ENCODE measurements at regions not wholly inside any gene's neighbourhood (a gene's known extent, or its start where the extent isn't known, plus 50 kb on each side); places are given as distances from the start of the nearest gene placed in this dataset.

- TF ChIP-seq CTCF (IDR thresholded peaks at IDR 0.05): no peak
- Histone ChIP-seq H3K27ac (no peak overlapping the region), H3K4me1 (no peaks in the 10 kb centered on the region), H3K9me3 (no peaks in the 10 kb centered on the region), H3K36me3 (ENCODE audit: insufficient read depth in 1 of 2, low read depth in 1 of 2) (no peaks in the 10 kb centered on the region), H3K4me3 (no peak overlapping the region), H3K27me3 (ENCODE audit: insufficient read depth in 3 of 3, low read length in 2 of 3) (no peaks in the 10 kb centered on the region)
- intact Hi-C loops (cut with DNase I): no loop called here
- WGBS, 3 donors: 70 to 82% (median 72%) methylated on average over 2 of the region's 2 CpGs
- DNase-seq: no peak
- ATAC-seq: no peak
Observed at GRCh38 chr3:191792580-191792979, 331.6 kb downstream of the PYDC2 start.

GRCh38 chr3:191795196-191795595 is 334.2 kb downstream of the PYDC2 start:
- no peak overlapping the region for H3K27ac ChIP-seq
- no peaks in the 10 kb centered on the region for H3K9me3 ChIP-seq
- DNase-seq (no peak), ATAC-seq (no peak)
- no peaks in the 10 kb centered on the region for H3K36me3 ChIP-seq (ENCODE audit: insufficient read depth in 1 of 2, low read depth in 1 of 2)
- H3K4me3 ChIP-seq: no peak overlapping the region
- 72 to 92% (median 79%) methylated on average over 1 of the region's 1 CpG for WGBS, 3 donors
- no peaks in the 10 kb centered on the region for H3K4me1 ChIP-seq
- intact Hi-C loops (cut with DNase I): no loop called here
- no peaks in the 10 kb centered on the region for H3K27me3 ChIP-seq (ENCODE audit: insufficient read depth in 3 of 3, low read length in 2 of 3)
- no peak for TF ChIP-seq CTCF (IDR thresholded peaks at IDR 0.05)

GRCh38 chr3:191797271-191797670 is 336.3 kb downstream of the PYDC2 start:
- H3K4me1 ChIP-seq: no peaks in the 10 kb centered on the region
- no peaks in the 10 kb centered on the region for H3K27me3 ChIP-seq (ENCODE audit: insufficient read depth in 3 of 3, low read length in 2 of 3)
- 85 to 88% (median 86%) methylated on average over 3 of the region's 3 CpGs for WGBS, 3 donors
- ATAC-seq (no peak), DNase-seq (no peak)
- TF ChIP-seq CTCF (IDR thresholded peaks at IDR 0.05): no peak
- H3K36me3 ChIP-seq (ENCODE audit: insufficient read depth in 1 of 2, low read depth in 1 of 2): no peaks in the 10 kb centered on the region
- H3K4me3 ChIP-seq: no peak overlapping the region
- H3K27ac ChIP-seq: no peak overlapping the region
- no peaks in the 10 kb centered on the region for H3K9me3 ChIP-seq
- intact Hi-C loops (cut with DNase I): no loop called here

- Histone ChIP-seq H3K27me3 (ENCODE audit: insufficient read depth in 3 of 3, low read length in 2 of 3) (no peaks in the 10 kb centered on the region), H3K27ac (no peak overlapping the region), H3K36me3 (ENCODE audit: insufficient read depth in 1 of 2, low read depth in 1 of 2) (no peaks in the 10 kb centered on the region), H3K4me3 (no peak overlapping the region), H3K9me3 (no peaks in the 10 kb centered on the region), H3K4me1 (no peaks in the 10 kb centered on the region)
- ATAC-seq: no peak
- intact Hi-C loops (cut with DNase I): no loop called here
- no peak for TF ChIP-seq CTCF (IDR thresholded peaks at IDR 0.05)
- 59 to 74% (median 69%) methylated on average over 3 of the region's 3 CpGs for WGBS, 3 donors
- no peak for DNase-seq
Observed at GRCh38 chr3:191802671-191803070, 341.7 kb downstream of the PYDC2 start.

- DNase-seq (no peak), ATAC-seq (no peak)
- TF ChIP-seq CTCF (IDR thresholded peaks at IDR 0.05): no peak
- Histone ChIP-seq H3K4me1 (no peaks in the 10 kb centered on the region), H3K4me3 (no peak overlapping the region), H3K36me3 (ENCODE audit: insufficient read depth in 1 of 2, low read depth in 1 of 2) (no peaks in the 10 kb centered on the region), H3K27ac (no peak overlapping the region), H3K9me3 (no peaks in the 10 kb centered on the region), H3K27me3 (ENCODE audit: insufficient read depth in 3 of 3, low read length in 2 of 3) (no peaks in the 10 kb centered on the region)
- intact Hi-C loops (cut with DNase I): no loop called here
- 33 to 41% (median 36%) methylated on average over 1 of the region's 1 CpG for WGBS, 3 donors
Observed at GRCh38 chr3:191804935-191805334, 344.0 kb downstream of the PYDC2 start.
